Keratinocyte (primary cell): ENCODE measurements at regions not wholly inside any gene's neighbourhood (a gene's known extent, or its start where the extent isn't known, plus 50 kb on each side); places are given as distances from the start of the nearest gene placed in this dataset.

ENCODE experiments used
- DNase-seq: peaks from one replicate; pipeline ENCODE4 v3.0.0-alpha.2; 2011; ENCODE audit warnings: low read depth, missing footprints, low spot score
- FAIRE-seq: peaks from 2 replicates; lab custom pipeline; 2011; peaks lifted over from hg19 to GRCh38; lab: Jason Lieb, UNC
- H2AFZ ChIP-seq: 2 replicates; pipeline ENCODE4 v1.6.0; 2012; ENCODE audit warnings: low read length, control low read depth, inconsistent platforms; ENCODE audit not compliant: control insufficient read depth
- H3K27ac ChIP-seq: 2 replicates; pipeline ENCODE4 v1.5.1; 2011; ENCODE audit warnings: low read length; ENCODE audit not compliant: control insufficient read depth, insufficient read depth
- H3K27me3 ChIP-seq: 3 replicates; pipeline ENCODE4 v1.6.0; 2011; ENCODE audit warnings: low read length; ENCODE audit not compliant: control insufficient read depth, insufficient read depth; ENCODE audit errors: extremely low read depth
- H3K36me3 ChIP-seq, 2 experiments: 2 replicates in 1 of 2; 3 replicates in 1 of 2; pipeline ENCODE4 v1.5.1; 2011; ENCODE audit warnings: low read length in 2 of 2, mild to moderate bottlenecking in 1 of 2; ENCODE audit not compliant: control insufficient read depth in 2 of 2, insufficient read depth in 2 of 2; ENCODE audit errors: extremely low read depth in 1 of 2
- H3K4me1 ChIP-seq: 3 replicates; pipeline ENCODE4 v1.5.1; 2011; ENCODE audit warnings: low read length; ENCODE audit not compliant: control insufficient read depth, insufficient read depth; ENCODE audit errors: extremely low read depth
- H3K4me2 ChIP-seq: 3 replicates; pipeline ENCODE4 v1.6.0; 2011; ENCODE audit warnings: low read depth, low read length; ENCODE audit not compliant: control insufficient read depth, insufficient read depth; ENCODE audit errors: extremely low read depth
- H3K4me3 ChIP-seq, 3 experiments: fragments of 200-600 bp in 1 of 3; sonication (generic) in 1 of 3; 2 replicates in 2 of 3; 3 replicates in 1 of 3; pipeline ENCODE4 v1.5.1; 2011 to 2016; ENCODE audit warnings: low read length in 3 of 3, mild to moderate bottlenecking in 3 of 3, control low read depth in 2 of 3, inconsistent platforms in 1 of 3, low read depth in 1 of 3, mixed read lengths in 1 of 3, mixed run types in 1 of 3, moderate library complexity in 1 of 3; ENCODE audit not compliant: control insufficient read depth in 2 of 3, insufficient read depth in 2 of 3; ENCODE audit errors: extremely low read depth in 1 of 3
- H3K79me2 ChIP-seq: 2 replicates; pipeline ENCODE4 v1.6.0; 2012; ENCODE audit warnings: low read length; ENCODE audit not compliant: control insufficient read depth, insufficient read depth
- H3K9ac ChIP-seq: 3 replicates; pipeline ENCODE4 v1.6.0; 2011; ENCODE audit warnings: low read length; ENCODE audit not compliant: control insufficient read depth, insufficient read depth; ENCODE audit errors: extremely low read depth
- H3K9me1 ChIP-seq: 3 replicates; pipeline ENCODE4 v1.6.0; 2011; ENCODE audit warnings: low read length; ENCODE audit not compliant: control insufficient read depth, insufficient read depth; ENCODE audit errors: extremely low read depth
- H3K9me3 ChIP-seq: 2 replicates; pipeline ENCODE4 v1.5.1; 2012; ENCODE audit warnings: low read depth, low read length; ENCODE audit not compliant: control insufficient read depth
- H4K20me1 ChIP-seq: 3 replicates; pipeline ENCODE4 v1.6.0; 2011; ENCODE audit warnings: low read length; ENCODE audit not compliant: control insufficient read depth, insufficient read depth; ENCODE audit errors: extremely low read depth
- EZH2 ChIP-seq: IDR thresholded peaks from one replicate; pipeline ENCODE4 v1.6.1; 2012; ENCODE audit warnings: inconsistent platforms, mild to moderate bottlenecking, low read length, moderate library complexity
- dilution Hi-C: fragments of 300-500 bp; cut with MboI; formaldehyde crosslinking; loops from one replicate; pipeline ENCODE4 v1.7.0; 2020; ENCODE audit warnings: low sequenced_read_pairs; ENCODE audit not compliant: extremely low pct_ligation_motif_present
- TF ChIP-seq, protein P1 (sequence below), 3 experiments: IDR thresholded peaks in 1 of 3; conservative IDR thresholded peaks in 1 of 3; optimal IDR thresholded peaks in 1 of 3; 2 replicates in 2 of 3; 3 replicates in 1 of 3; pipeline versions ENCODE3 to v1.5.1; 2011; ENCODE audit warnings: low read length in 3 of 3, mild to moderate bottlenecking in 3 of 3, moderate library complexity in 2 of 3, control low read depth in 1 of 3, inconsistent platforms in 1 of 3; ENCODE audit not compliant: insufficient read depth in 2 of 3; ENCODE audit errors: extremely low read depth in 1 of 3

DNA sequence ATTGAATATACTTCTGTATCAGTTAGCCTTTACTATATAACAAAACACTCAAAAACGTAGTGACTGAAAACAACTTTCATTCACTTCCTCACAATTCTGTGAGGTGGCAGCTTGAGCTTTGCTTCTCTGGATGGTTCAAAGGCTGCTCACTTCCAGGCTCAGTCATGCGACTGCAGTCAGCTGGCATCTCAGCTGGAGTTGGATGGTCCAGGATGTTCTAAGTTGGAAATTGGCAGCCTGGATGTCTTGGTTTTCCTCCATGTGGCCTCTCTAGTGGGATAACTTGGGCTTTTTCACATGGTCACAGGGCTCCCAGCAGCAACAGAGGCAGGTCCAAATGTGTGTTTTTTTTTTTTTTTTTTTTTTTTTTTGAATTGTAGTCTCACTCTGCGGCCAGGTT, 204.4 kb downstream of the LACC1 start:
- H3K9ac ChIP-seq: no peak overlapping the region
- no peaks in the 10 kb centered on the region for H4K20me1 ChIP-seq
- no peak overlapping the region for H3K27ac ChIP-seq
- no peaks in the 10 kb centered on the region for H3K9me1 ChIP-seq
- no peak overlapping the region for H3K4me3 ChIP-seq
- no peaks in the 10 kb centered on the region for H3K36me3 ChIP-seq
- H3K4me2 ChIP-seq: no peak overlapping the region
- DNase-seq: no peak
- no peak overlapping the region for H2AFZ ChIP-seq
- FAIRE-seq: no peak
- dilution Hi-C loops: no loop called here
- no peaks in the 10 kb centered on the region for H3K9me3 ChIP-seq
- H3K4me1 ChIP-seq: no peaks in the 10 kb centered on the region
- H3K27me3 ChIP-seq: no peaks in the 10 kb centered on the region
- H3K79me2 ChIP-seq: no peaks in the 10 kb centered on the region
- TF ChIP-seq, protein P1, sequence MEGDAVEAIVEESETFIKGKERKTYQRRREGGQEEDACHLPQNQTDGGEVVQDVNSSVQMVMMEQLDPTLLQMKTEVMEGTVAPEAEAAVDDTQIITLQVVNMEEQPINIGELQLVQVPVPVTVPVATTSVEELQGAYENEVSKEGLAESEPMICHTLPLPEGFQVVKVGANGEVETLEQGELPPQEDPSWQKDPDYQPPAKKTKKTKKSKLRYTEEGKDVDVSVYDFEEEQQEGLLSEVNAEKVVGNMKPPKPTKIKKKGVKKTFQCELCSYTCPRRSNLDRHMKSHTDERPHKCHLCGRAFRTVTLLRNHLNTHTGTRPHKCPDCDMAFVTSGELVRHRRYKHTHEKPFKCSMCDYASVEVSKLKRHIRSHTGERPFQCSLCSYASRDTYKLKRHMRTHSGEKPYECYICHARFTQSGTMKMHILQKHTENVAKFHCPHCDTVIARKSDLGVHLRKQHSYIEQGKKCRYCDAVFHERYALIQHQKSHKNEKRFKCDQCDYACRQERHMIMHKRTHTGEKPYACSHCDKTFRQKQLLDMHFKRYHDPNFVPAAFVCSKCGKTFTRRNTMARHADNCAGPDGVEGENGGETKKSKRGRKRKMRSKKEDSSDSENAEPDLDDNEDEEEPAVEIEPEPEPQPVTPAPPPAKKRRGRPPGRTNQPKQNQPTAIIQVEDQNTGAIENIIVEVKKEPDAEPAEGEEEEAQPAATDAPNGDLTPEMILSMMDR (optimal IDR thresholded peaks at IDR 0.05 in 1 of 3, IDR thresholded peaks at IDR 0.05 in 1 of 3, conservative IDR thresholded peaks at IDR 0.05 in 1 of 3; ENCODE audit: extremely low read depth in 1 of 3, insufficient read depth in 2 of 3, low read length in 3 of 3): no peak
- no peak for TF ChIP-seq EZH2

DNA sequence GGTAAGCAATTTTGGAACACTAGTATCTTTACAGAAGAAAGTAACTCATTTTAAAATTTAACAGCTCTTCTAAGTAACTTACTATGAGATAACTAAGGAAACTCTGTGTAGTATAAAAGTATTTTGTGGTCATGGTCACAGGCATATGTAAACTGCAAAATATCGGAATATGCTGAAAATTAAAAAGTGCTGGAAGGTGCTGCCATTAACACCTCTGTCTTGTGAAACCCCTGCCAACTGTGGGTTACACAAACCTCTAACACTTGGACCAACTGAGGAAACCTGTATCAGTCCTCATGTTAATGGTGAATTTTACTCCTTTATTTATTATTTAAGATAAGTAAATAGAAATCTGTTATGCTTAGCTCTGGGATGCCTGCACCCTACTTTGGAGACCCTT, 206.7 kb downstream of the LACC1 start:
- Histone ChIP-seq H3K4me3 (no peak overlapping the region), H2AFZ (no peak overlapping the region), H3K79me2 (no peaks in the 10 kb centered on the region), H3K9me3 (no peaks in the 10 kb centered on the region), H3K4me2 (no peak overlapping the region), H3K9ac (no peak overlapping the region), H3K4me1 (no peaks in the 10 kb centered on the region), H3K27ac (no peak overlapping the region), H3K9me1 (no peaks in the 10 kb centered on the region), H3K27me3 (no peaks in the 10 kb centered on the region), H4K20me1 (no peaks in the 10 kb centered on the region), H3K36me3 (no peaks in the 10 kb centered on the region)
- TF ChIP-seq, protein P1 (optimal IDR thresholded peaks at IDR 0.05 in 1 of 3, IDR thresholded peaks at IDR 0.05 in 1 of 3, conservative IDR thresholded peaks at IDR 0.05 in 1 of 3; ENCODE audit: extremely low read depth in 1 of 3, insufficient read depth in 2 of 3, low read length in 3 of 3): no peak
- no peak for TF ChIP-seq EZH2
- no peak for FAIRE-seq
- dilution Hi-C loops: no loop called here
- DNase-seq: no peak
